Colonic mucosa (tissue), 4 donors: ENCODE measurements at regions not wholly inside any gene's neighbourhood (a gene's known extent, or its start where the extent isn't known, plus 50 kb on each side); places are given as distances from the start of the nearest gene placed in this dataset.
"Not testable (repeated sequence)": the region's sequence is repeated elsewhere in the genome, so short reads cannot be mapped to it uniquely, and the experiment has no call there.

Experiments
- DNase-seq: peaks from one replicate; pipeline ENCODE4 v3.0.0-alpha.2; 2020
- H3K27ac ChIP-seq: fragments of 200-600 bp; one replicate; pipeline ENCODE4 v1.8.0; 2021
- H3K27me3 ChIP-seq: fragments of 200-600 bp; one replicate; pipeline ENCODE4 v1.8.0; 2021
- H3K36me3 ChIP-seq: fragments of 200-600 bp; one replicate; pipeline ENCODE4 v1.8.0; 2021
- H3K4me1 ChIP-seq: fragments of 200-600 bp; one replicate; pipeline ENCODE4 v1.8.0; 2021; ENCODE audit warnings: mild to moderate bottlenecking
- H3K4me3 ChIP-seq: fragments of 200-600 bp; one replicate; pipeline ENCODE4 v1.8.0; 2021
- H3K9ac ChIP-seq, 2 donors: one replicate each; pipeline ENCODE4 v1.7.0; 2013; ENCODE audit warnings: control low read depth in 2 of 2, low read depth in 2 of 2, low read length in 2 of 2
- H3K9me3 ChIP-seq: fragments of 200-600 bp; one replicate; pipeline ENCODE4 v1.8.0; 2021
- intact Hi-C: fragments of 100-400 bp; cut with DNase I; formaldehyde crosslinking; loops from one replicate; pipeline ENCODE4 v1.14.1; 2022
- TF ChIP-seq, protein P1 (sequence below): fragments of 200-600 bp; IDR thresholded peaks from one replicate; pipeline ENCODE4 v1.8.0; 2022; ENCODE audit warnings: antibody characterized with exemption, mild to moderate bottlenecking
- donor health status: healthy.
- donor health status: DM: no; HTN: no; CAD: no.
- donor health status: DM: no; HTN: no; CAD: no.

DNA sequence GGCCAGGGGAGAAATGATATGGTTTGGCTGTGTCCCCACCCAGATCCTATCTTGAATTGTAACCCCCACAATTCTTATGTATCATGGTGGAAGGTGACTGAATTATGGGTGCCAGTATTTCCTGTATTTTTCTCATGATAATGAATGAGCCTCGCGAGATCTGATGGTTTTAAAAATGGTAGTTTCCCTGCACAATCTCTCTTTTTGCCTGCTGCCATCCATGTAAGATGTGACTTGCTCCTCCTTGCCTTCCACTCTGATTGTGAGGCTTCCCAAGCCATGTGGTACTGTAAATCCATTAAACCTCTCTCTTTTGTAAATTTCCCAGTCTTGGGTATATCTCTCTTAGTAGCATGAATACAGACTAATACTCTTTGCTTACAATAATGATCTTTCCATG is 1453.9 kb upstream of the B3GALT2 start:
- no peaks in the 10 kb centered on the region for H3K27me3 ChIP-seq
- no peak for DNase-seq
- no peak overlapping the region for H3K9ac ChIP-seq
- H3K4me1 ChIP-seq: no peaks in the 10 kb centered on the region
- intact Hi-C loops: no loop called here
- TF ChIP-seq, protein P1, sequence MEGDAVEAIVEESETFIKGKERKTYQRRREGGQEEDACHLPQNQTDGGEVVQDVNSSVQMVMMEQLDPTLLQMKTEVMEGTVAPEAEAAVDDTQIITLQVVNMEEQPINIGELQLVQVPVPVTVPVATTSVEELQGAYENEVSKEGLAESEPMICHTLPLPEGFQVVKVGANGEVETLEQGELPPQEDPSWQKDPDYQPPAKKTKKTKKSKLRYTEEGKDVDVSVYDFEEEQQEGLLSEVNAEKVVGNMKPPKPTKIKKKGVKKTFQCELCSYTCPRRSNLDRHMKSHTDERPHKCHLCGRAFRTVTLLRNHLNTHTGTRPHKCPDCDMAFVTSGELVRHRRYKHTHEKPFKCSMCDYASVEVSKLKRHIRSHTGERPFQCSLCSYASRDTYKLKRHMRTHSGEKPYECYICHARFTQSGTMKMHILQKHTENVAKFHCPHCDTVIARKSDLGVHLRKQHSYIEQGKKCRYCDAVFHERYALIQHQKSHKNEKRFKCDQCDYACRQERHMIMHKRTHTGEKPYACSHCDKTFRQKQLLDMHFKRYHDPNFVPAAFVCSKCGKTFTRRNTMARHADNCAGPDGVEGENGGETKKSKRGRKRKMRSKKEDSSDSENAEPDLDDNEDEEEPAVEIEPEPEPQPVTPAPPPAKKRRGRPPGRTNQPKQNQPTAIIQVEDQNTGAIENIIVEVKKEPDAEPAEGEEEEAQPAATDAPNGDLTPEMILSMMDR: no peak
- no peaks in the 10 kb centered on the region for H3K9me3 ChIP-seq
- H3K27ac ChIP-seq: no peak overlapping the region
- H3K4me3 ChIP-seq: no peak overlapping the region
- no peaks in the 10 kb centered on the region for H3K36me3 ChIP-seq

DNA sequence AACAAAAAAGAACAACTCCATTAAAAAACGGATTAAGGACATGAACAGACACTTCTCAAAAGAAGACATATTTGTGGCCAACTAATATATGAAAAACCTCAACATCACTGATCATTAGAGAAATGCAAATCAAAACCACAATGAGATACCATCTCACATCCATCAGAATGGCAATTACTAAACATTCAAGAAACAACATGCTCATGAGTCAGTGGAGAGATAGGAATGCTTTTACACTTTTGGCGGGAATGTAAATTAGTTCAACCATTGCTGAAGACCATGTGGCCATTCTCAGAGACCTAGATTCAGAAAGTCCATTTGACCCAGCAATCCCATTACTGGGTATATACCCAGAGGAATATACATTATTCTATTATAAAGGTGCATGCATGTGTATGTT is 1442.6 kb upstream of the B3GALT2 start:
- Histone ChIP-seq H3K9ac (no peak overlapping the region), H3K27ac (no peak overlapping the region), H3K4me1 (no peaks in the 10 kb centered on the region), H3K4me3 (no peak overlapping the region), H3K27me3 (no peaks in the 10 kb centered on the region), H3K9me3 (no peaks in the 10 kb centered on the region), H3K36me3 (no peaks in the 10 kb centered on the region)
- intact Hi-C loops: no loop called here
- TF ChIP-seq, protein P1: no peak
- DNase-seq: no peak

DNA sequence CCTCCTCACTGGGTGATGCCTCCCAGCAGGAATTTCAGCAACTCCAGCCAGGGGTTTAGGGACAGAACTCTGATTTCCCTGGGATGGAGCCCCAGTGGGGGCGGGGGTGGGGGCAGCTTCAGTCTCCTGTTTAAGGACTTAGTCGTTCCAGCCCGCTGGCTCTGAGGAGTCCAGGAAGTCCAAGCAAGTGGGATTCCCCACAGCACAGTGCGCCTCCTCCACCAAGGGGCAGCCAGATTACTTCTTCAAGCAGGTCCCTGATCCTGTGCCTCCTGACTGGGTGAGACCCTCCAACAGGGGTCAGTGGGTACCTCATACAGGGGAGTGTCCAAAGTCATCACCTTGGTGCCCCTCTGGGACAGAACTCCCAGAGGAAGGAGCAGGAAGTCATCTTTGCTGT is 1438.4 kb upstream of the B3GALT2 start:
- DNase-seq: no peak
- intact Hi-C loops: no loop called here
- TF ChIP-seq, protein P1: no peak
- no peaks in the 10 kb centered on the region for H3K4me1 ChIP-seq
- no peak overlapping the region for H3K27ac ChIP-seq
- H3K9me3 ChIP-seq: no peaks in the 10 kb centered on the region
- H3K27me3 ChIP-seq: no peaks in the 10 kb centered on the region
- H3K9ac ChIP-seq: no peak overlapping the region
- no peaks in the 10 kb centered on the region for H3K36me3 ChIP-seq
- no peak overlapping the region for H3K4me3 ChIP-seq

DNA sequence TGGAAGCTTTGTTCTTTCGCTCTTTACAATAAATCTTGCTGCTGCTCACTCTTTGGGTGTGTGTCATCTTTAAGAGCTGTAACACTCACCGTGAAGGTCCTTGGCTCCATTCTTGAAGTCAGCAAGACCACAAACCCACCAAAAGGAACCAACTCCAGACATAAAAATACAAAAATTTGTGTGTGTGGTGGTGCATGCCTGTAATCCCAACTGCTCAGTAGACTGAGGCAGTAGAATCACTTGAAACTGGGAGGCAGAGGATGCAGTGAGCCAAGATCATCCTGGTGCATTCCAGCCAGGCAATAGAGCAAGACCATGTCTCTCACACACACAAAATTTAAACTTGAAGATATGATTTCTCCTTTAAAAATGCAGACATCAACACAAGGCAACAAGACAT is 1431.7 kb upstream of the B3GALT2 start:
- Histone ChIP-seq H3K9ac (no peak overlapping the region), H3K27me3 (no peaks in the 10 kb centered on the region), H3K36me3 (no peaks in the 10 kb centered on the region), H3K9me3 (no peaks in the 10 kb centered on the region), H3K4me3 (no peak overlapping the region), H3K27ac (no peak overlapping the region), H3K4me1 (no peaks in the 10 kb centered on the region)
- intact Hi-C loops: no loop called here
- DNase-seq: no peak
- TF ChIP-seq, protein P1: no peak

DNA sequence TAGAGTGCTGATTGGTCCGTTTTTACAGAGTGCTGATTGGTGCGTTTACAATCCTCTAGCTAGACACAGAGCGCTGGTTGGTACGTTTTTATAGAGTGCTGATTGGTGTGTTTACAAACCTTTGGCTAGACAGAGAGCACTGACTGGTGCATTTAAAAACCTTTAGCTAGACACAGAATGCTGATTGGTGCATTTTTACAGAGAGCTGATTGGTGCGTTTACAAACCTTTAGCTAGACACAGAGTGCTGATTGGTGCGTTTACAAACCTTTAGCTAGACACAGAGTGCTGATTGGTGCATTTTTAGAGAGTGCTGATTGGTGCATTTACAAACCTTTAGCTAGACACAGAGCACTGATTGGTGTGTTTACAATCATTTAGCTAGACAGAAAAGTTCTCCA is 1430.9 kb upstream of the B3GALT2 start:
- DNase-seq, H3K27ac ChIP-seq, H3K27me3 ChIP-seq, H3K9me3 ChIP-seq, H3K4me1 ChIP-seq, H3K4me3 ChIP-seq, H3K36me3 ChIP-seq, H3K9ac ChIP-seq, intact Hi-C loops: not testable (repeated sequence)

DNA sequence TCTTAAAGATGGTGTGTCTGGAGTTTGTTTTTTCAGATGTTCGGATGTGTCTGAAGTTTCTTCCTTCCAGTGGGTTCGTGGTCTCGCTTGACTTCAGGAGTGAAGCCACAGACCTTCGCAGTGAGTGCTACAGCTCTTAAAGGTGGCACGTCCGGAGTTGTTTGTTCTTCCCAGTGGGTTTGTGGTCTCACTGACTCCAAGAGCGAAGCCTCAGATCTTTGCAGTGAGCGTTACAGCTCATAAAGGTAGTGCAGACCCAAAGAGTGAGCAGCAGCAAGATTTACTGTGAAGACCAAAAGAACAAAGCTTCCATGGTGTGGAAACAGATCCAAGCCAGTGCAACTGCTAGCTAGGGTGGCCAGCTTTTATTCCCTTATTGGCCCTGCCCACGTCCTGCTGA is 1430.4 kb upstream of the B3GALT2 start:
- H3K9me3 ChIP-seq: no peaks in the 10 kb centered on the region
- H3K9ac ChIP-seq: no peak overlapping the region
- no peaks in the 10 kb centered on the region for H3K27me3 ChIP-seq
- intact Hi-C loops: no loop called here
- no peak for DNase-seq
- no peaks in the 10 kb centered on the region for H3K4me1 ChIP-seq
- no peaks in the 10 kb centered on the region for H3K36me3 ChIP-seq
- TF ChIP-seq, protein P1: no peak
- H3K4me3 ChIP-seq: no peak overlapping the region
- no peak overlapping the region for H3K27ac ChIP-seq
